H1 (cell line): ENCODE measurements at regions not wholly inside any gene's neighbourhood (a gene's known extent, or its start where the extent isn't known, plus 50 kb on each side); places are given as distances from the start of the nearest gene placed in this dataset.

Source experiments
- CTCF ChIA-PET: fragments of 300-600 bp; sonication (Branson Sonifier 250); formaldehyde crosslinking; loops from one replicate; lab custom pipeline; 2021; ENCODE audit not compliant: partially characterized antibody; lab: Charles Lee
- POLR2A ChIA-PET: fragments of 300-600 bp; sonication (Branson Sonifier 250); formaldehyde crosslinking; loops from one replicate; lab custom pipeline; 2021; ENCODE audit warnings: inconsistent platforms; ENCODE audit not compliant: partially characterized antibody; lab: Charles Lee
- DNase-seq, 2 experiments: peaks; one replicate each; pipeline versions ENCODE4 v3.0.0 to v3.0.0-alpha.2; 2010 to 2022; ENCODE audit warnings: low spot score in 2 of 2, low read depth in 1 of 2, mixed read lengths in 1 of 2
- FAIRE-seq: peaks from 2 replicates; lab custom pipeline; 2011; peaks lifted over from hg19 to GRCh38; lab: Jason Lieb, UNC
- H2AFZ ChIP-seq: 2 replicates; pipeline ENCODE4 v1.8.1; 2012; ENCODE audit warnings: low read length, inconsistent platforms
- H2AK5ac ChIP-seq: 2 replicates; pipeline ENCODE4 v1.6.1; 2013; ENCODE audit warnings: low read depth, low read length
- H2BK120ac ChIP-seq: replicated peaks from 2 replicates; pipeline ENCODE3; 2013; ENCODE audit warnings: low read depth, low read length, inconsistent platforms
- H2BK12ac ChIP-seq: 2 replicates; pipeline ENCODE4 v1.6.1; 2013; ENCODE audit warnings: low read depth, low read length
- H2BK15ac ChIP-seq: 2 replicates; pipeline ENCODE4 v1.6.1; 2013; ENCODE audit warnings: low read length
- H2BK20ac ChIP-seq: 2 replicates; pipeline ENCODE4 v1.6.1; 2013; ENCODE audit warnings: low read length
- H2BK5ac ChIP-seq: 2 replicates; pipeline ENCODE4 v1.6.1; 2013; ENCODE audit warnings: low read depth, low read length
- H3K14ac ChIP-seq: 2 replicates; pipeline ENCODE4 v1.6.1; 2013; ENCODE audit warnings: inconsistent platforms; ENCODE audit not compliant: insufficient read length
- H3K18ac ChIP-seq: 2 replicates; pipeline ENCODE4 v1.6.1; 2013; ENCODE audit warnings: low read length; ENCODE audit errors: extremely low read depth
- H3K23ac ChIP-seq: 2 replicates; pipeline ENCODE4 v1.6.1; 2013; ENCODE audit warnings: inconsistent platforms; ENCODE audit not compliant: insufficient read length
- H3K23me2 ChIP-seq: 2 replicates; pipeline ENCODE4 v1.6.1; 2013; ENCODE audit warnings: low read depth, low read length
- H3K27ac ChIP-seq: 2 replicates; pipeline ENCODE4 v1.6.1; 2011; ENCODE audit warnings: low read depth, low read length, inconsistent platforms
- H3K27me3 ChIP-seq, 4 experiments: replicated peaks in 1 of 4; 1 replicate in 1 of 4; 2 replicates in 3 of 4; pipeline versions ENCODE4 v1.6.1 to v1.8.1; 2011 to 2013; ENCODE audit warnings: low read length in 3 of 4, mild to moderate bottlenecking in 3 of 4, inconsistent platforms in 2 of 4, mixed read lengths in 2 of 4, moderate library complexity in 1 of 4; ENCODE audit not compliant: control insufficient read depth in 3 of 4, insufficient read depth in 3 of 4; ENCODE audit errors: extremely low read depth in 1 of 4
- H3K36me3 ChIP-seq, 4 experiments: 2 replicates each; pipeline versions ENCODE4 v1.6.1 to v1.8.1; 2011 to 2013; ENCODE audit warnings: mild to moderate bottlenecking in 4 of 4, low read length in 3 of 4, moderate library complexity in 2 of 4, control low read depth in 1 of 4, inconsistent platforms in 1 of 4; ENCODE audit not compliant: insufficient read depth in 4 of 4, control insufficient read depth in 2 of 4
- H3K4ac ChIP-seq: replicated peaks from 2 replicates; pipeline ENCODE3; 2013; ENCODE audit warnings: low read length, low read depth, mixed read lengths, inconsistent platforms; ENCODE audit not compliant: insufficient read length
- H3K4me1 ChIP-seq, 4 experiments: replicated peaks in 1 of 4; 1 replicate in 1 of 4; 2 replicates in 3 of 4; pipeline versions ENCODE4 v1.6.1 to v1.8.1; 2011 to 2013; ENCODE audit warnings: low read length in 3 of 4, inconsistent platforms in 2 of 4, mixed read lengths in 1 of 4; ENCODE audit not compliant: insufficient read depth in 4 of 4, control insufficient read depth in 3 of 4
- H3K4me2 ChIP-seq, 2 experiments: 2 replicates each; pipeline versions ENCODE4 v1.6.1 to v1.8.1; 2011 to 2013; ENCODE audit warnings: low read depth in 2 of 2, low read length in 2 of 2, control low read depth in 1 of 2, inconsistent platforms in 1 of 2, mild to moderate bottlenecking in 1 of 2; ENCODE audit not compliant: insufficient read depth in 1 of 2
- H3K4me3 ChIP-seq, 4 experiments: fragments of 200-600, 300-600 bp in 1 of 4; sonication (generic), shearing (Covaris generic), sonication (Bioruptor Twin) in 1 of 4; 2 replicates each; pipeline versions ENCODE4 v1.5.1 to v1.8.1; 2011 to 2016; ENCODE audit warnings: low read length in 4 of 4, low read depth in 3 of 4, control low read depth in 2 of 4, inconsistent platforms in 2 of 4, mild to moderate bottlenecking in 2 of 4, mixed read lengths in 1 of 4, moderate library complexity in 1 of 4; ENCODE audit not compliant: insufficient read depth in 2 of 4; ENCODE audit errors: extremely low read depth in 1 of 4
- H3K56ac ChIP-seq: replicated peaks from 2 replicates; pipeline ENCODE3; 2013; ENCODE audit warnings: low read depth, mild to moderate bottlenecking, mixed read lengths, low read length, inconsistent platforms; ENCODE audit not compliant: insufficient read length
- H3K79me1 ChIP-seq: 2 replicates; pipeline ENCODE4 v1.6.1; 2013; ENCODE audit warnings: low read depth, low read length, control low read depth
- H3K79me2 ChIP-seq, 2 experiments: 2 replicates each; pipeline versions ENCODE4 v1.6.1 to v1.8.1; 2012 to 2013; ENCODE audit warnings: low read length in 2 of 2, mild to moderate bottlenecking in 2 of 2, inconsistent platforms in 1 of 2; ENCODE audit not compliant: insufficient read depth in 2 of 2, control insufficient read depth in 1 of 2
- H3K9ac ChIP-seq, 4 experiments: replicated peaks in 1 of 4; 1 replicate in 1 of 4; 2 replicates in 3 of 4; pipeline versions ENCODE4 v1.6.1 to v1.8.1; 2011 to 2013; ENCODE audit warnings: low read depth in 3 of 4, low read length in 3 of 4, control low read depth in 2 of 4, mild to moderate bottlenecking in 2 of 4, moderate library complexity in 2 of 4, inconsistent platforms in 1 of 4; ENCODE audit errors: extremely low read depth in 1 of 4
- H3K9me3 ChIP-seq, 2 experiments: 2 replicates each; pipeline versions ENCODE4 v1.6.1 to v1.8.1; 2012 to 2013; ENCODE audit warnings: mild to moderate bottlenecking in 2 of 2, moderate library complexity in 2 of 2, control low read depth in 1 of 2, inconsistent platforms in 1 of 2, low read depth in 1 of 2, low read length in 1 of 2, mixed read lengths in 1 of 2; ENCODE audit not compliant: insufficient read depth in 2 of 2
- H4K20me1 ChIP-seq, 2 experiments: replicated peaks in 1 of 2; 2 replicates each; pipeline versions ENCODE3 to v1.8.1; 2011 to 2013; ENCODE audit warnings: inconsistent platforms in 2 of 2, low read length in 2 of 2, mild to moderate bottlenecking in 1 of 2; ENCODE audit not compliant: insufficient read depth in 2 of 2, control insufficient read depth in 1 of 2
- H4K5ac ChIP-seq: 2 replicates; pipeline ENCODE4 v1.6.1; 2013; ENCODE audit warnings: low read length, low read depth, mixed read lengths, inconsistent platforms; ENCODE audit not compliant: insufficient read length
- H4K8ac ChIP-seq: 2 replicates; pipeline ENCODE4 v1.8.0; 2013; ENCODE audit warnings: mild to moderate bottlenecking, moderate library complexity, low read length, inconsistent platforms; ENCODE audit not compliant: insufficient read depth; ENCODE audit errors: extremely low read depth
- H4K91ac ChIP-seq: replicated peaks from 2 replicates; pipeline ENCODE3; 2013; ENCODE audit warnings: low read length, mixed read lengths, inconsistent platforms; ENCODE audit not compliant: insufficient read length
- BRCA1 ChIP-seq: IDR thresholded peaks from 2 replicates; pipeline ENCODE4 v1.6.1; 2012; ENCODE audit warnings: low read depth, low read length, improper control_type of control experiment
- CBX5 ChIP-seq: fragments of 300-800, 300-1000 bp; sonication (generic); IDR thresholded peaks from 2 replicates; pipeline ENCODE4 v1.7.1; 2016; ENCODE audit warnings: antibody characterized with exemption, low read length, low read depth
- HDAC2 ChIP-seq, 2 experiments: fragments of 300-600 bp in 1 of 2; sonication (generic) in 1 of 2; IDR thresholded peaks; 2 replicates each; pipeline ENCODE4 v1.6.1; 2011 to 2012; ENCODE audit warnings: low read depth in 2 of 2, low read length in 2 of 2, mild to moderate bottlenecking in 2 of 2, moderate library complexity in 2 of 2, borderline replicate concordance in 1 of 2, inconsistent platforms in 1 of 2
- HDAC6 ChIP-seq: IDR thresholded peaks from one replicate; pipeline ENCODE4 v1.7.1; 2012; ENCODE audit warnings: low read depth, mild to moderate bottlenecking, inconsistent platforms, low read length, moderate library complexity
- NANOG ChIP-seq: IDR thresholded peaks from 2 replicates; pipeline ENCODE4 v1.6.1; 2011; ENCODE audit warnings: low read length, low read depth, mild to moderate bottlenecking, inconsistent platforms; ENCODE audit not compliant: insufficient read depth, poor library complexity, severe bottlenecking
- POLR2A ChIP-seq, 2 experiments: IDR thresholded peaks; 1 replicate in 1 of 2; 2 replicates in 1 of 2; pipeline ENCODE4 v1.6.1; 2011; ENCODE audit warnings: low read depth in 2 of 2, low read length in 2 of 2, mild to moderate bottlenecking in 2 of 2; ENCODE audit errors: control extremely low read depth in 1 of 2
- POU5F1 ChIP-seq: IDR thresholded peaks from 2 replicates; pipeline ENCODE4 v1.6.1; 2011; ENCODE audit warnings: low read depth, mild to moderate bottlenecking, low read length, moderate library complexity
- SAP30 ChIP-seq: fragments of 300-600 bp; sonication (generic); IDR thresholded peaks from 2 replicates; pipeline ENCODE4 v1.7.1; 2012; ENCODE audit warnings: low read length, moderate library complexity, mild to moderate bottlenecking, inconsistent platforms; ENCODE audit not compliant: insufficient read depth, insufficient replicate concordance
- SUZ12 ChIP-seq: fragments of 200-600 bp; sonication (generic); IDR thresholded peaks from 2 replicates; pipeline ENCODE4 v1.6.1; 2012; ENCODE audit warnings: mild to moderate bottlenecking, inconsistent platforms, low read length, moderate library complexity, mixed read lengths
- TAF7 ChIP-seq: optimal IDR thresholded peaks from 2 replicates; pipeline ENCODE3; 2011; ENCODE audit warnings: low read depth, mild to moderate bottlenecking, inconsistent platforms, low read length, moderate library complexity, borderline replicate concordance
- WGBS, 2 experiments: shearing (Covaris generic) in 1 of 2; methylation state at CpG; one replicate each; pipeline versions ENCODE4 v1.1.6 to v1.1.7; 2013 to 2015; ENCODE audit warnings: low lambda C conversion rate in 2 of 2, mixed read lengths in 2 of 2, inconsistent platforms in 1 of 2, low coverage in 1 of 2, missing lambda C conversion rate in 1 of 2; ENCODE audit not compliant: insufficient replicate concordance in 2 of 2, insufficient coverage in 1 of 2, insufficient read length in 1 of 2; ENCODE audit errors: extremely low coverage in 1 of 2, missing lambda C conversion rate in 1 of 2; 5-methylcytosine and 5-hydroxymethylcytosine counted together
- TF ChIP-seq, protein P1 (sequence below): IDR thresholded peaks from 2 replicates; pipeline ENCODE4 v1.6.1; 2012; ENCODE audit warnings: inconsistent platforms

DNA sequence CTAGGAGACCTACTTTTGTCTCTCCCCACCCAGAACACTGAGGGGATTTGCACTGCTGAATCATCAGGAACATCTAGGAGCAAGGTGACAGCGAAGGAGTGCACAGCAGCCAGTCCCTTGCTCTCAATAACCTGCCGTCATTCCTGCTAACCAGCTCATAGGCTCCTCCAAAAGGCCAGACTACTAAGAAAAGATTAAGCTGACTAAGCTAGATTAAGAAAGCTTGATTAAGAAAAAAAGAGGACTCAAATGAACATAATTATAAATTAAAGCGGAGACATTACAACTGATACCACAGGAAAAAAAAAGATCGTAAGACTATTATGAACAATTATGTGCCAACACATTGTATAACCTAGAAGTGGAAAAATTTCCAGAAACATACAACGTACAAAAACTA, 1254.8 kb upstream of the CHAC2 start:
- H3K36me3 ChIP-seq = no peaks in the 10 kb centered on the region
- no peak overlapping the region for H3K4me3 ChIP-seq
- no peak overlapping the region for H3K23ac ChIP-seq
- H3K4me2 ChIP-seq = no peak overlapping the region
- CTCF ChIA-PET = no interaction called here
- no peaks in the 10 kb centered on the region for H3K4me1 ChIP-seq
- no peak overlapping the region for H3K56ac ChIP-seq
- TF ChIP-seq NANOG (no peak), POLR2A (IDR thresholded peaks at IDR 0.05; ENCODE audit: control extremely low read depth in 1 of 2, low read depth in 2 of 2, low read length in 2 of 2) (no peak), TAF7 (no peak), SAP30 (no peak), SUZ12 (no peak), POU5F1 (no peak), HDAC2 (IDR thresholded peaks at IDR 0.05; ENCODE audit: borderline replicate concordance in 1 of 2, low read depth in 2 of 2, low read length in 2 of 2) (no peak), BRCA1 (no peak), HDAC6 (no peak), CBX5 (no peak)
- TF ChIP-seq, protein P1, sequence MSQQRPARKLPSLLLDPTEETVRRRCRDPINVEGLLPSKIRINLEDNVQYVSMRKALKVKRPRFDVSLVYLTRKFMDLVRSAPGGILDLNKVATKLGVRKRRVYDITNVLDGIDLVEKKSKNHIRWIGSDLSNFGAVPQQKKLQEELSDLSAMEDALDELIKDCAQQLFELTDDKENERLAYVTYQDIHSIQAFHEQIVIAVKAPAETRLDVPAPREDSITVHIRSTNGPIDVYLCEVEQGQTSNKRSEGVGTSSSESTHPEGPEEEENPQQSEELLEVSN = no peak
- no peak overlapping the region for H4K91ac ChIP-seq
- POLR2A ChIA-PET = no interaction called here
- H2BK20ac ChIP-seq = no peak overlapping the region
- no peak overlapping the region for H2AK5ac ChIP-seq
- H2BK120ac ChIP-seq = no peak overlapping the region
- peak overlapping the region; percentile 83 for H3K14ac ChIP-seq
- no peak overlapping the region for H2BK15ac ChIP-seq
- WGBS, 2 experiments = 92% methylated on average over 5 of the region's 5 CpGs; no CpG with 5 or more reads in 1 of the 2 experiments
- no peak overlapping the region for H2BK5ac ChIP-seq
- no peak overlapping the region for H2BK12ac ChIP-seq
- H3K9me3 ChIP-seq = no peaks in the 10 kb centered on the region
- no peaks in the 10 kb centered on the region for H3K79me2 ChIP-seq
- H3K23me2 ChIP-seq = no peaks in the 10 kb centered on the region; the same call in 1 of the 2 replicates
- FAIRE-seq = no peak
- H3K18ac ChIP-seq = no peak overlapping the region
- H3K27me3 ChIP-seq = no peaks in the 10 kb centered on the region
- H3K4ac ChIP-seq = no peak overlapping the region
- H2AFZ ChIP-seq = peak overlapping the region; percentile 98; the same call in 1 of the 2 replicates
- no peaks in the 10 kb centered on the region for H4K20me1 ChIP-seq
- H4K8ac ChIP-seq = no peak overlapping the region
- no peak overlapping the region for H3K9ac ChIP-seq
- H3K79me1 ChIP-seq = no peaks in the 10 kb centered on the region
- DNase-seq = no peak
- H3K27ac ChIP-seq = no peak overlapping the region
- H4K5ac ChIP-seq = no peak overlapping the region
